ENCODE measurements at regions not wholly inside any gene's neighbourhood (a gene's known extent, or its start where the extent isn't known, plus 50 kb on each side); places are given as distances from the start of the nearest gene placed in this dataset.

- ATAC-seq: no peak
- Histone ChIP-seq H3K27ac (peak overlapping the region; percentile 62 to 71; a peak in 4 of 6 replicates), H3K4me1 (peaks cover 42% of the 10 kb centered on the region), H3K4me3 (no peak overlapping the region), H3K4me2 (no peak overlapping the region; the same call in 2 of the 3 replicates), H3K9me3 (no peaks in the 10 kb centered on the region)
- TF ChIP-seq PHF8 (IDR thresholded peaks at IDR 0.05; ENCODE audit: borderline replicate concordance, low read depth) (no peak), MYC (IDR thresholded peaks at IDR 0.05; ENCODE audit: borderline replicate concordance, low read length) (no peak), FOSL2 (IDR thresholded peaks at IDR 0.05) (no peak), FOSL2 (CRISPR knock-in tag; IDR thresholded peaks at IDR 0.05) (peak; percentile 41; the same call in 1 of the 2 replicates)
- CTCF ChIA-PET: interaction anchor here (1.5 to 3.0 kb wide), 2 partner anchors 28 to 30 kb away, joined by 3 to 9 read pairs; no protein-coding TSS in a partner anchor
- no peak for FAIRE-seq
- DNase-seq (ENCODE audit: low read depth in 1 of 2, low spot score in 1 of 2): no peak
- POLR2A ChIA-PET: no interaction called here
- WGBS (ENCODE audit: missing lambda C conversion rate): 57% methylated on average over 3 of the region's 3 CpGs
Measured at GRCh38 chrX:123807835-123808416, 51.9 kb upstream of the XIAP start.

- CTCF ChIA-PET: no interaction called here
- DNase-seq (ENCODE audit: low read depth in 1 of 2, low spot score in 1 of 2) (peak in 1 of 2 experiments; percentile 56), ATAC-seq (no peak), FAIRE-seq (no peak)
- Histone ChIP-seq H3K4me2 (no peak overlapping the region), H3K4me1 (peaks cover 36% of the 10 kb centered on the region), H3K4me3 (no peak overlapping the region), H3K9me3 (no peaks in the 10 kb centered on the region), H3K27ac (peak overlapping the region; percentile 22 to 46; a peak in 2 of 6 replicates)
- POLR2A ChIA-PET: no interaction called here
- WGBS (ENCODE audit: missing lambda C conversion rate): 60% methylated on average over 5 of the region's 5 CpGs
- TF ChIP-seq ZC3H11A (IDR thresholded peaks at IDR 0.05): no peak
- TF ChIP-seq RARB (CRISPR knock-in tag; IDR thresholded peaks at IDR 0.05): no peak
- TF ChIP-seq ZSCAN20 (CRISPR knock-in tag; IDR thresholded peaks at IDR 0.05): no peak
- no peak for TF ChIP-seq RAD21 (conservative IDR thresholded peaks at IDR 0.05 in 1 of 2, IDR thresholded peaks at IDR 0.05 in 1 of 2)
- no peak for TF ChIP-seq RNF2 (IDR thresholded peaks at IDR 0.05; ENCODE audit: borderline replicate concordance, low read depth)
- TF ChIP-seq MYC (IDR thresholded peaks at IDR 0.05; ENCODE audit: borderline replicate concordance, low read length): no peak
- TF ChIP-seq MAX (IDR thresholded peaks at IDR 0.05): no peak
- no peak for TF ChIP-seq PHF8 (IDR thresholded peaks at IDR 0.05; ENCODE audit: borderline replicate concordance, low read depth)
- TF ChIP-seq ESRRA (IDR thresholded peaks at IDR 0.05; ENCODE audit: borderline replicate concordance, low read length): no peak
- TF ChIP-seq MAFK (IDR thresholded peaks at IDR 0.05; ENCODE audit: partially characterized antibody): no peak
- TF ChIP-seq HOXB5 (CRISPR knock-in tag; IDR thresholded peaks at IDR 0.05): no peak
- no peak for TF ChIP-seq HOXB13 (CRISPR knock-in tag; IDR thresholded peaks at IDR 0.05; ENCODE audit: low read depth)
- no peak for TF ChIP-seq ZFP36 (IDR thresholded peaks at IDR 0.05; ENCODE audit: borderline replicate concordance, partially characterized antibody)
- TF ChIP-seq MAZ (IDR thresholded peaks at IDR 0.05; ENCODE audit: borderline replicate concordance, low read depth, low read length): no peak
- no peak for TF ChIP-seq FOSB (CRISPR knock-in tag; IDR thresholded peaks at IDR 0.05)
Measured at GRCh38 chrX:123809854-123810375, 49.9 kb upstream of the XIAP start.
